GM08714 (cell line): ENCODE measurements at regions not wholly inside any gene's neighbourhood (a gene's known extent, or its start where the extent isn't known, plus 50 kb on each side); places are given as distances from the start of the nearest gene placed in this dataset.
"Not testable (repeated sequence)": the region's sequence is repeated elsewhere in the genome, so short reads cannot be mapped to it uniquely, and the experiment has no call there.

Experiments used
- H3K4me3 ChIP-seq: fragments of 200-500 bp; sonication (Bioruptor generic); 2 replicates; pipeline ENCODE4 v1.5.1; 2014; ENCODE audit warnings: mild to moderate bottlenecking, low read length, inconsistent platforms
- ZNF274 ChIP-seq: IDR thresholded peaks from 2 replicates; pipeline ENCODE4 v1.6.1; 2012; ENCODE audit warnings: mild to moderate bottlenecking, low read depth, low read length

GRCh38 chr18:1014509-1014908 lies 109.8 kb downstream of the ADCYAP1 start:
- H3K4me3 ChIP-seq: no peak overlapping the region
- no peak for TF ChIP-seq ZNF274

- no peak for TF ChIP-seq ZNF274
- H3K4me3 ChIP-seq: no peak overlapping the region
Measured at GRCh38 chr18:1014951-1015624, 110.4 kb downstream of the ADCYAP1 start.

GRCh38 chr18:1015777-1016176 lies 111.1 kb downstream of the ADCYAP1 start:
- H3K4me3 ChIP-seq: no peak overlapping the region
- no peak for TF ChIP-seq ZNF274

- no peak for TF ChIP-seq ZNF274
- no peak overlapping the region for H3K4me3 ChIP-seq
Measured at GRCh38 chr18:1017227-1018058, 112.8 kb downstream of the ADCYAP1 start.

GRCh38 chr18:1018181-1018681 lies 113.6 kb downstream of the ADCYAP1 start:
- no peak overlapping the region for H3K4me3 ChIP-seq
- no peak for TF ChIP-seq ZNF274

GRCh38 chr18:1019191-1019590 lies 114.5 kb downstream of the ADCYAP1 start:
- H3K4me3 ChIP-seq: no peak overlapping the region
- TF ChIP-seq ZNF274: no peak

- no peak for TF ChIP-seq ZNF274
Measured at GRCh38 chr18:1020731-1021344, 116.2 kb downstream of the ADCYAP1 start.

GRCh38 chr18:1026930-1027329 lies 122.3 kb downstream of the ADCYAP1 start:
- no peak overlapping the region for H3K4me3 ChIP-seq
- TF ChIP-seq ZNF274: no peak

More at GRCh38 chr18:1020731-1021344, 116.2 kb downstream of the ADCYAP1 start:
- H3K4me3 ChIP-seq: no peak overlapping the region

- H3K4me3 ChIP-seq: not testable (repeated sequence)
Measured at GRCh38 chr18:1033092-1033491, 128.4 kb downstream of the ADCYAP1 start.

GRCh38 chr18:1034971-1035370 lies 130.3 kb downstream of the ADCYAP1 start:
- H3K4me3 ChIP-seq: no peak overlapping the region
- no peak for TF ChIP-seq ZNF274

GRCh38 chr18:1036926-1037325 lies 132.3 kb downstream of the ADCYAP1 start:
- no peak overlapping the region for H3K4me3 ChIP-seq

GRCh38 chr18:1037776-1038175 lies 133.1 kb downstream of the ADCYAP1 start:
- no peak overlapping the region for H3K4me3 ChIP-seq
- TF ChIP-seq ZNF274: no peak

More at GRCh38 chr18:1036926-1037325, 132.3 kb downstream of the ADCYAP1 start:
- no peak for TF ChIP-seq ZNF274

GRCh38 chr18:1039421-1039820 lies 134.8 kb downstream of the ADCYAP1 start:
- TF ChIP-seq ZNF274: no peak
- no peak overlapping the region for H3K4me3 ChIP-seq

- H3K4me3 ChIP-seq: not testable (repeated sequence)
Measured at GRCh38 chr18:1043039-1043438, 138.4 kb downstream of the ADCYAP1 start.

- H3K4me3 ChIP-seq: no peak overlapping the region
- TF ChIP-seq ZNF274: no peak
Measured at GRCh38 chr18:1045658-1046057, 141.0 kb downstream of the ADCYAP1 start.
